Left ventricle myocardium inferior (tissue), 1 donor: ENCODE measurements at regions not wholly inside any gene's neighbourhood (a gene's known extent, or its start where the extent isn't known, plus 50 kb on each side); places are given as distances from the start of the nearest gene placed in this dataset.

Experiments
- DNase-seq: peaks from one replicate; pipeline ENCODE4 v3.0.0-alpha.2; 2020
- H3K27ac ChIP-seq: fragments of 200-600 bp; replicated peaks from 2 replicates; pipeline ENCODE4 v1.8.0; 2021
- H3K27me3 ChIP-seq: fragments of 200-600 bp; 2 replicates; pipeline ENCODE4 v1.8.0; 2021; ENCODE audit warnings: low read depth
- H3K36me3 ChIP-seq: fragments of 200-600 bp; 2 replicates; pipeline ENCODE4 v1.8.0; 2021
- H3K4me1 ChIP-seq: fragments of 200-600 bp; 2 replicates; pipeline ENCODE4 v1.8.0; 2021
- H3K4me3 ChIP-seq: fragments of 200-600 bp; 2 replicates; pipeline ENCODE4 v1.8.0; 2021; ENCODE audit warnings: mild to moderate bottlenecking, moderate library complexity
- H3K9me3 ChIP-seq: fragments of 200-600 bp; replicated peaks from 2 replicates; pipeline ENCODE4 v1.8.0; 2021
- intact Hi-C: fragments of 100-400 bp; cut with micrococcal nuclease; formaldehyde crosslinking; loops from one replicate; pipeline ENCODE4 v1.11.0; 2022
- TF ChIP-seq, protein P1 (sequence below): fragments of 200-600 bp; IDR thresholded peaks from 2 replicates; pipeline ENCODE4 v1.8.0; 2021; ENCODE audit warnings: antibody characterized with exemption, mild to moderate bottlenecking, borderline replicate concordance
- donor health status: DM: no; HTN: yes; CAD: no; lungs with severe emphysema.

GRCh38 chr1:47658161-47658920, 220.5 kb downstream of the FOXD2 start:
- TF ChIP-seq, protein P1, sequence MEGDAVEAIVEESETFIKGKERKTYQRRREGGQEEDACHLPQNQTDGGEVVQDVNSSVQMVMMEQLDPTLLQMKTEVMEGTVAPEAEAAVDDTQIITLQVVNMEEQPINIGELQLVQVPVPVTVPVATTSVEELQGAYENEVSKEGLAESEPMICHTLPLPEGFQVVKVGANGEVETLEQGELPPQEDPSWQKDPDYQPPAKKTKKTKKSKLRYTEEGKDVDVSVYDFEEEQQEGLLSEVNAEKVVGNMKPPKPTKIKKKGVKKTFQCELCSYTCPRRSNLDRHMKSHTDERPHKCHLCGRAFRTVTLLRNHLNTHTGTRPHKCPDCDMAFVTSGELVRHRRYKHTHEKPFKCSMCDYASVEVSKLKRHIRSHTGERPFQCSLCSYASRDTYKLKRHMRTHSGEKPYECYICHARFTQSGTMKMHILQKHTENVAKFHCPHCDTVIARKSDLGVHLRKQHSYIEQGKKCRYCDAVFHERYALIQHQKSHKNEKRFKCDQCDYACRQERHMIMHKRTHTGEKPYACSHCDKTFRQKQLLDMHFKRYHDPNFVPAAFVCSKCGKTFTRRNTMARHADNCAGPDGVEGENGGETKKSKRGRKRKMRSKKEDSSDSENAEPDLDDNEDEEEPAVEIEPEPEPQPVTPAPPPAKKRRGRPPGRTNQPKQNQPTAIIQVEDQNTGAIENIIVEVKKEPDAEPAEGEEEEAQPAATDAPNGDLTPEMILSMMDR, result no peak
- DNase-seq, result no peak
- peaks cover 5% of the 10 kb centered on the region for H3K4me1 ChIP-seq
- peaks cover 61% of the 10 kb centered on the region for H3K27me3 ChIP-seq
- H3K9me3 ChIP-seq, result no peaks in the 10 kb centered on the region
- H3K27ac ChIP-seq, result no peak overlapping the region
- H3K36me3 ChIP-seq, result no peaks in the 10 kb centered on the region
- no peak overlapping the region for H3K4me3 ChIP-seq
- intact Hi-C loops, result no loop called here

DNA sequence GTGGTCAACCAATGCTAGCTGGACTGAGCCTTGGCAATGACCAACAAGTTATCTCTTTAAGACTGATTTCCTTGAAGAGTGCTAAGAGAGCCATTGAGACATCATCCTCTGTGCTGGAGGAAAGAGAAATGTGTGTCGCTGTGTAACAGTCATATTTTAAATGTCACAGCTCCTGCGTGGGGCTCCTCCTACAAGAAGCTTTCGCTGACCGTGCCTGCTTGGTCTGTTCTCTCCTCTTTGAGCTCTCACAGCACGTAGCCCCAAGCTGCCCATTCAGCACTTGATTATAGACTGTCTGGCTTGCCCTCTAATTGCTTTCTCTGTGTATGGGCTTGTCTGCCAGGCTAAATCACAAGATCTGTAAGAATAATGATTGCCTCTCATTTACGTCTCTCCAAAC, 221.3 kb downstream of the FOXD2 start:
- Histone ChIP-seq H3K4me3 (no peak overlapping the region), H3K27me3 (peaks cover 53% of the 10 kb centered on the region), H3K4me1 (peaks cover 5% of the 10 kb centered on the region), H3K9me3 (no peaks in the 10 kb centered on the region), H3K27ac (no peak overlapping the region), H3K36me3 (no peaks in the 10 kb centered on the region)
- DNase-seq, result no peak
- TF ChIP-seq, protein P1, result no peak
- intact Hi-C loops, result no loop called here

DNA sequence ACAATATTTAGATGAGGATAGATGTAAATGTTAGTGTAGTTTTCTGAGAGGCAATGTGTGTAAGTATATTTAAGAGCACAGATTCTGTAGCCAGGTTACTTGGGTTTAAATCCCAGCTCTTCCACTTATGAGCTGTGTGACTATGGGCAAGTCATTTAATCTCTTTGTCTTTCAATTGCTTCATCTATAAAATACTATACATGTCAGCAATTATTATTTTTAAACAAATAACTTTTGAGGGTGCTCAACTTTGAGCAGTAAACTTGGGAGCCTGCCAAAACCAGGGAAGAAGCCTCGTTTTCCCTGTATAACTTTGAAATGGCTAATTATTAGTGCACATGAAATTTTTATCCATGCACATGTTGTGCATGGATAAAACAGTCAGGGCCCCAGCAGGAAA, 222.8 kb downstream of the FOXD2 start:
- intact Hi-C loops, result no loop called here
- no peak for DNase-seq
- Histone ChIP-seq H3K4me3 (no peak overlapping the region), H3K9me3 (no peaks in the 10 kb centered on the region), H3K4me1 (peaks cover 3% of the 10 kb centered on the region), H3K36me3 (no peaks in the 10 kb centered on the region), H3K27me3 (peaks cover 38% of the 10 kb centered on the region), H3K27ac (no peak overlapping the region)
- TF ChIP-seq, protein P1, result no peak

DNA sequence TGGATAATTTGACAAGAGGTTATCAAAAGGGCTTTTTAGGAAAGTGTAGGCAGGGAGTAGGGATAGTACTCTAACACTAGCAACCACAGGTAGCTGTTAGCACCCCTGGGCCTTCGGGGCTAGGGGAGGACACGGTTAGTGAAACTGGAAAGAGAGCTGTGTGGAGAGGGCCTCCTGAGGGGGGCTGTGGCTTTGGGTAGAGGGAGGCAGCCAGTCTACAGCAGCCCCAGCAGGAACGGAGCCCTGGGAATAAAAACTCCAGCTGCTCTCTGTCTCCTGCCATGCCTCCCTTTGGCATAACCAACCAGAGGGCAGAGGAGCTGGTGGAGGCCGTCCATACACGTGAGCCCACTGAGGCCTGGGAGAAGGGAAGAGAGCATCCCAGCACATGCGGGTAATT, 223.2 kb downstream of the FOXD2 start:
- no peak overlapping the region for H3K27ac ChIP-seq
- no peak overlapping the region for H3K4me3 ChIP-seq
- intact Hi-C loops, result no loop called here
- DNase-seq, result no peak
- peaks cover 41% of the 10 kb centered on the region for H3K27me3 ChIP-seq
- H3K36me3 ChIP-seq, result no peaks in the 10 kb centered on the region
- no peaks in the 10 kb centered on the region for H3K9me3 ChIP-seq
- H3K4me1 ChIP-seq, result no peaks in the 10 kb centered on the region
- TF ChIP-seq, protein P1, result no peak

DNA sequence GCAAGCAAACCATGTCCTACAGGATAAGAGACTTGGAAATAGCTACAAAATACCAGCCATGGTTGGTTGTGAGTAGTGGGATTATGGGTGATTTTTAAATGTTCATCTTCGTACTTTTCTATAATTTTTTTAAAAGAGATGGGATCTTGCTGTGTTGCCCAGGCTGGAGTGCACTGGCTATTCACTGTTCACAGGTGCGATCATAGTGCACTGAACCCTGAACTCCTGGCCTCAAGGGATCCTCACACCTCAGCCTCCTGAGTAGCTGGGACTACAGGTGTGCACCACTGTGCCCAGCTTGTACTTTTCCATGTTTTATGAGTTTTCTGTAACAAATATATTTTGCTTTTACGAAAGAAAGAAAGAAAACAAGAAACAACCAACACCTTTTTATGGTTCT, 224.2 kb downstream of the FOXD2 start:
- DNase-seq, result no peak
- no peaks in the 10 kb centered on the region for H3K4me1 ChIP-seq
- H3K27ac ChIP-seq, result no peak overlapping the region
- TF ChIP-seq, protein P1, result no peak
- no peak overlapping the region for H3K4me3 ChIP-seq
- H3K27me3 ChIP-seq, result peaks cover 44% of the 10 kb centered on the region
- no peaks in the 10 kb centered on the region for H3K36me3 ChIP-seq
- intact Hi-C loops, result no loop called here
- H3K9me3 ChIP-seq, result peaks cover 2% of the 10 kb centered on the region
